ENCODE measurements at regions not wholly inside any gene's neighbourhood (a gene's known extent, or its start where the extent isn't known, plus 50 kb on each side); places are given as distances from the start of the nearest gene placed in this dataset.

DNA sequence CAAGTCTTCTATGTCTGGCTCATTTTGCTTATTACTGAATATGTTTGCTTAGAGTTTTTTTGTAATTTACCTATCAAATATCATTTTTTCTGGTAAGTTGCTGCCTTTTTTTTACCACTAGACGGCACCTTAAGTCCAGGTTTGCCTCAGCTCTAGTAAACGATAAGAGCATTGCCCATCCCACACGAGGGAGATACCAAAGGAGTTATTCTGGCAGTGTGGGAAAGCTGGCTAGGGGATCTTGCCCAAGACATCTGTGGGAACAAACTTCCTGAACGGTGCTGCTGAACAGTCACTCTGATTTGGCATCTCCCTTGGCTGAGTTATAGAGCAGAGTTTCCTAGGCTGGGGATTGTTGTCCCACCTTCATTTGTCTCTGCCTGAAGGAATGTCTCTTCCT is 306.4 kb downstream of the COL12A1 start:
- Histone ChIP-seq H3K4me2 (ENCODE audit: low read depth, low read length) (no peak overlapping the region), H3K4me3 (replicated peaks in 1 of 3; ENCODE audit: insufficient read depth in 1 of 3, low read depth in 2 of 3, low read length in 3 of 3) (no peak overlapping the region), H3K36me3 (replicated peaks in 1 of 2; ENCODE audit: control insufficient read depth in 1 of 2, insufficient read depth in 2 of 2, low read length in 2 of 2) (no peaks in the 10 kb centered on the region), H3K9ac (ENCODE audit: insufficient read depth, low read depth, low read length) (no peak overlapping the region), H2AFZ (ENCODE audit: low read length) (no peak overlapping the region), H3K4me1 (ENCODE audit: insufficient read depth, low read length) (no peaks in the 10 kb centered on the region), H3K27ac (ENCODE audit: extremely low read length, insufficient read depth, low read length) (no peak overlapping the region), H3K27me3 (ENCODE audit: control insufficient read depth in 1 of 2, insufficient read depth in 2 of 2, low read length in 2 of 2) (no peaks in the 10 kb centered on the region), H3K9me3 (ENCODE audit: low read length) (peaks cover 13% of the 10 kb centered on the region; the same call in 1 of the 2 replicates), H3K79me2 (ENCODE audit: insufficient read depth, low read length) (no peaks in the 10 kb centered on the region), H4K20me1 (ENCODE audit: insufficient read depth, low read length) (no peaks in the 10 kb centered on the region)
- DNase-seq (ENCODE audit: low spot score) = peak; percentile 8
- ChIA-PET POLR2A (no interaction called here), CTCF (ENCODE audit: low intra/inter-chr PET ratio, low total read pairs) (interaction anchor here (1.2 kb wide), 1 partner anchor 305 kb away, joined by 5 read pairs; no protein-coding TSS in a partner anchor)
- intact Hi-C loops (cut with micrococcal nuclease; ENCODE audit: unreplicated experiment) (loop anchor here (2.0 kb wide), 1 partner anchor 305 kb away; no protein-coding TSS in a partner anchor), in situ Hi-C loops (cut with HindIII; ENCODE audit: extremely low pct_ligation_motif_present, low pct_unique_long_range_greater_than_20kb) (no loop called here)
- ATAC-seq = peak; percentile 50; the same call in 2 of the 3 replicates
- WGBS (ENCODE audit: low lambda C conversion rate) = 1% methylated on average over 4 of the region's 4 CpGs
- FAIRE-seq = no peak
- BruUV-seq (replicated peaks) = no TSS peak
- TF ChIP-seq, protein P1, sequence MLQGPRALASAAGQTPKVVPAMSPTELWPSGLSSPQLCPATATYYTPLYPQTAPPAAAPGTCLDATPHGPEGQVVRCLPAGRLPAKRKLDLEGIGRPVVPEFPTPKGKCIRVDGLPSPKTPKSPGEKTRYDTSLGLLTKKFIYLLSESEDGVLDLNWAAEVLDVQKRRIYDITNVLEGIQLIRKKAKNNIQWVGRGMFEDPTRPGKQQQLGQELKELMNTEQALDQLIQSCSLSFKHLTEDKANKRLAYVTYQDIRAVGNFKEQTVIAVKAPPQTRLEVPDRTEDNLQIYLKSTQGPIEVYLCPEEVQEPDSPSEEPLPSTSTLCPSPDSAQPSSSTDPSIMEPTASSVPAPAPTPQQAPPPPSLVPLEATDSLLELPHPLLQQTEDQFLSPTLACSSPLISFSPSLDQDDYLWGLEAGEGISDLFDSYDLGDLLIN (CRISPR knock-in tag; IDR thresholded peaks at IDR 0.05; ENCODE audit: borderline replicate concordance) = no peak
- no peak for TF ChIP-seq ZNF430 (CRISPR knock-in tag; IDR thresholded peaks at IDR 0.05)
- no peak for TF ChIP-seq MYC (CRISPR knock-in tag; IDR thresholded peaks at IDR 0.05; ENCODE audit: borderline replicate concordance)
- TF ChIP-seq CC2D1A (CRISPR knock-in tag; IDR thresholded peaks at IDR 0.05) = no peak
- peak; percentile 78 for TF ChIP-seq STAG1 (CRISPR knock-in tag; IDR thresholded peaks at IDR 0.05)
- TF ChIP-seq, protein P2, sequence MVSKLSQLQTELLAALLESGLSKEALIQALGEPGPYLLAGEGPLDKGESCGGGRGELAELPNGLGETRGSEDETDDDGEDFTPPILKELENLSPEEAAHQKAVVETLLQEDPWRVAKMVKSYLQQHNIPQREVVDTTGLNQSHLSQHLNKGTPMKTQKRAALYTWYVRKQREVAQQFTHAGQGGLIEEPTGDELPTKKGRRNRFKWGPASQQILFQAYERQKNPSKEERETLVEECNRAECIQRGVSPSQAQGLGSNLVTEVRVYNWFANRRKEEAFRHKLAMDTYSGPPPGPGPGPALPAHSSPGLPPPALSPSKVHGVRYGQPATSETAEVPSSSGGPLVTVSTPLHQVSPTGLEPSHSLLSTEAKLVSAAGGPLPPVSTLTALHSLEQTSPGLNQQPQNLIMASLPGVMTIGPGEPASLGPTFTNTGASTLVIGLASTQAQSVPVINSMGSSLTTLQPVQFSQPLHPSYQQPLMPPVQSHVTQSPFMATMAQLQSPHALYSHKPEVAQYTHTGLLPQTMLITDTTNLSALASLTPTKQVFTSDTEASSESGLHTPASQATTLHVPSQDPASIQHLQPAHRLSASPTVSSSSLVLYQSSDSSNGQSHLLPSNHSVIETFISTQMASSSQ (IDR thresholded peaks at IDR 0.05; ENCODE audit: low read depth) = no peak
- TF ChIP-seq, protein P2 (CRISPR knock-in tag; IDR thresholded peaks at IDR 0.05; ENCODE audit: borderline replicate concordance) = no peak
- TF ChIP-seq ZNF773 (CRISPR knock-in tag; IDR thresholded peaks at IDR 0.05; ENCODE audit: borderline replicate concordance) = no peak
- TF ChIP-seq, protein P3, sequence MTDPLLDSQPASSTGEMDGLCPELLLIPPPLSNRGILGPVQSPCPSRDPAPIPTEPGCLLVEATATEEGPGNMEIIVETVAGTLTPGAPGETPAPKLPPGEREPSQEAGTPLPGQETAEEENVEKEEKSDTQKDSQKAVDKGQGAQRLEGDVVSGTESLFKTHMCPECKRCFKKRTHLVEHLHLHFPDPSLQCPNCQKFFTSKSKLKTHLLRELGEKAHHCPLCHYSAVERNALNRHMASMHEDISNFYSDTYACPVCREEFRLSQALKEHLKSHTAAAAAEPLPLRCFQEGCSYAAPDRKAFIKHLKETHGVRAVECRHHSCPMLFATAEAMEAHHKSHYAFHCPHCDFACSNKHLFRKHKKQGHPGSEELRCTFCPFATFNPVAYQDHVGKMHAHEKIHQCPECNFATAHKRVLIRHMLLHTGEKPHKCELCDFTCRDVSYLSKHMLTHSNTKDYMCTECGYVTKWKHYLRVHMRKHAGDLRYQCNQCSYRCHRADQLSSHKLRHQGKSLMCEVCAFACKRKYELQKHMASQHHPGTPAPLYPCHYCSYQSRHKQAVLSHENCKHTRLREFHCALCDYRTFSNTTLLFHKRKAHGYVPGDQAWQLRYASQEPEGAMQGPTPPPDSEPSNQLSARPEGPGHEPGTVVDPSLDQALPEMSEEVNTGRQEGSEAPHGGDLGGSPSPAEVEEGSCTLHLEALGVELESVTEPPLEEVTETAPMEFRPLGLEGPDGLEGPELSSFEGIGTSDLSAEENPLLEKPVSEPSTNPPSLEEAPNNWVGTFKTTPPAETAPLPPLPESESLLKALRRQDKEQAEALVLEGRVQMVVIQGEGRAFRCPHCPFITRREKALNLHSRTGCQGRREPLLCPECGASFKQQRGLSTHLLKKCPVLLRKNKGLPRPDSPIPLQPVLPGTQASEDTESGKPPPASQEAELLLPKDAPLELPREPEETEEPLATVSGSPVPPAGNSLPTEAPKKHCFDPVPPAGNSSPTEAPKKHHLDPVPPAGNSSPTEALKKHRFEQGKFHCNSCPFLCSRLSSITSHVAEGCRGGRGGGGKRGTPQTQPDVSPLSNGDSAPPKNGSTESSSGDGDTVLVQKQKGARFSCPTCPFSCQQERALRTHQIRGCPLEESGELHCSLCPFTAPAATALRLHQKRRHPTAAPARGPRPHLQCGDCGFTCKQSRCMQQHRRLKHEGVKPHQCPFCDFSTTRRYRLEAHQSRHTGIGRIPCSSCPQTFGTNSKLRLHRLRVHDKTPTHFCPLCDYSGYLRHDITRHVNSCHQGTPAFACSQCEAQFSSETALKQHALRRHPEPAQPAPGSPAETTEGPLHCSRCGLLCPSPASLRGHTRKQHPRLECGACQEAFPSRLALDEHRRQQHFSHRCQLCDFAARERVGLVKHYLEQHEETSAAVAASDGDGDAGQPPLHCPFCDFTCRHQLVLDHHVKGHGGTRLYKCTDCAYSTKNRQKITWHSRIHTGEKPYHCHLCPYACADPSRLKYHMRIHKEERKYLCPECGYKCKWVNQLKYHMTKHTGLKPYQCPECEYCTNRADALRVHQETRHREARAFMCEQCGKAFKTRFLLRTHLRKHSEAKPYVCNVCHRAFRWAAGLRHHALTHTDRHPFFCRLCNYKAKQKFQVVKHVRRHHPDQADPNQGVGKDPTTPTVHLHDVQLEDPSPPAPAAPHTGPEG (CRISPR knock-in tag; IDR thresholded peaks at IDR 0.05) = no peak
- no peak for TF ChIP-seq REPIN1 (CRISPR knock-in tag; IDR thresholded peaks at IDR 0.05; ENCODE audit: borderline replicate concordance, low read depth)
- peak; percentile 62; the same call in 1 of the 2 replicates for TF ChIP-seq SMC3 (IDR thresholded peaks at IDR 0.05; ENCODE audit: low read length)
- TF ChIP-seq, protein P4, sequence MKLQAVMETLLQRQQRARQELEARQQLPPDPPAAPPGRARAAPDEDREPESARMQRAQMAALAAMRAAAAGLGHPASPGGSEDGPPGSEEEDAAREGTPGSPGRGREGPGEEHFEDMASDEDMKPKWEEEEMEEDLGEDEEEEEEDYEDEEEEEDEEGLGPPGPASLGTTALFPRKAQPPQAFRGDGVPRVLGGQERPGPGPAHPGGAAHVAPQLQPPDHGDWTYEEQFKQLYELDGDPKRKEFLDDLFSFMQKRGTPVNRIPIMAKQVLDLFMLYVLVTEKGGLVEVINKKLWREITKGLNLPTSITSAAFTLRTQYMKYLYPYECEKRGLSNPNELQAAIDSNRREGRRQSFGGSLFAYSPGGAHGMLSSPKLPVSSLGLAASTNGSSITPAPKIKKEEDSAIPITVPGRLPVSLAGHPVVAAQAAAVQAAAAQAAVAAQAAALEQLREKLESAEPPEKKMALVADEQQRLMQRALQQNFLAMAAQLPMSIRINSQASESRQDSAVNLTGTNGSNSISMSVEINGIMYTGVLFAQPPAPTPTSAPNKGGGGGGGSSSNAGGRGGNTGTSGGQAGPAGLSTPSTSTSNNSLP (IDR thresholded peaks at IDR 0.05; ENCODE audit: low read depth, low read length) = no peak

Measured in HepG2 (cell line).